Neural progenitor cell (in vitro differentiated cells): ENCODE measurements at regions not wholly inside any gene's neighbourhood (a gene's known extent, or its start where the extent isn't known, plus 50 kb on each side); places are given as distances from the start of the nearest gene placed in this dataset.

ENCODE experiments used
- EZH2 ChIP-seq: fragments of 200-600 bp; sonication (generic); IDR thresholded peaks from 2 replicates; pipeline ENCODE4 v1.6.1; 2017; ENCODE audit warnings: antibody characterized with exemption, mild to moderate bottlenecking, moderate library complexity
- TF ChIP-seq, protein P1 (sequence below): fragments of 200-600 bp; sonication (generic); IDR thresholded peaks from 2 replicates; pipeline ENCODE4 v1.5.1; 2017; ENCODE audit warnings: antibody characterized with exemption, mild to moderate bottlenecking

DNA sequence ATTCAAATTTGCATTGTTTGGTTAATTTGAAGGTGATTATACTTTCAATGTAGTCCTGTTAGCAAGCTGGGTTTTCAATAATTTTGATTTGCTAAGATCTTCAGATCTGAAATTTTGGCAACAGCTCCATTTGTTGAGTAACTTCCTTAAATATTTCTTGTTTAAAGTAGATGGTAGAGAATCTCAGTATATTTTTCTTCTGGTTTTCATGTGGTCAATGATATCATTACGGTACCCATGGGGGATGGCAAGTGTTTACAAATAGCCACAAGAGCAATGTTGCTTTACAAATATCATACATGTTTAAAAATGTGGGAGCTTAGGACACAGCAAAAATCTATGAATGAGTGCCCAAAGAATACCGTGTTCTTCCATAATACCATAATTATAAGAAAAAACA, 175.9 kb downstream of the IFI44 start:
- no peak for TF ChIP-seq EZH2
- TF ChIP-seq, protein P1, sequence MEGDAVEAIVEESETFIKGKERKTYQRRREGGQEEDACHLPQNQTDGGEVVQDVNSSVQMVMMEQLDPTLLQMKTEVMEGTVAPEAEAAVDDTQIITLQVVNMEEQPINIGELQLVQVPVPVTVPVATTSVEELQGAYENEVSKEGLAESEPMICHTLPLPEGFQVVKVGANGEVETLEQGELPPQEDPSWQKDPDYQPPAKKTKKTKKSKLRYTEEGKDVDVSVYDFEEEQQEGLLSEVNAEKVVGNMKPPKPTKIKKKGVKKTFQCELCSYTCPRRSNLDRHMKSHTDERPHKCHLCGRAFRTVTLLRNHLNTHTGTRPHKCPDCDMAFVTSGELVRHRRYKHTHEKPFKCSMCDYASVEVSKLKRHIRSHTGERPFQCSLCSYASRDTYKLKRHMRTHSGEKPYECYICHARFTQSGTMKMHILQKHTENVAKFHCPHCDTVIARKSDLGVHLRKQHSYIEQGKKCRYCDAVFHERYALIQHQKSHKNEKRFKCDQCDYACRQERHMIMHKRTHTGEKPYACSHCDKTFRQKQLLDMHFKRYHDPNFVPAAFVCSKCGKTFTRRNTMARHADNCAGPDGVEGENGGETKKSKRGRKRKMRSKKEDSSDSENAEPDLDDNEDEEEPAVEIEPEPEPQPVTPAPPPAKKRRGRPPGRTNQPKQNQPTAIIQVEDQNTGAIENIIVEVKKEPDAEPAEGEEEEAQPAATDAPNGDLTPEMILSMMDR: no peak
